Coronary artery (tissue), 2 donors: ENCODE measurements at regions not wholly inside any gene's neighbourhood (a gene's known extent, or its start where the extent isn't known, plus 50 kb on each side); places are given as distances from the start of the nearest gene placed in this dataset.
"Not testable (repeated sequence)": the region's sequence is repeated elsewhere in the genome, so short reads cannot be mapped to it uniquely, and the experiment has no call there.

ENCODE experiments used
- DNase-seq: peaks from one replicate; pipeline ENCODE4 v3.0.0-alpha.2; 2017; ENCODE audit warnings: low spot score
- H3K27ac ChIP-seq, 2 donors: fragments of 200-600 bp; sonication (generic); one replicate each; pipeline ENCODE4 v1.5.1; 2016 to 2019
- H3K4me3 ChIP-seq: fragments of 200-600 bp; sonication (generic); 2 replicates; pipeline ENCODE4 v1.5.1; 2016; ENCODE audit warnings: mild to moderate bottlenecking, moderate library complexity
- TF ChIP-seq, protein P1 (sequence below): fragments of 200-600 bp; sonication (generic); IDR thresholded peaks from one replicate; pipeline ENCODE4 v1.5.1; 2019; ENCODE audit warnings: antibody characterized with exemption

DNA sequence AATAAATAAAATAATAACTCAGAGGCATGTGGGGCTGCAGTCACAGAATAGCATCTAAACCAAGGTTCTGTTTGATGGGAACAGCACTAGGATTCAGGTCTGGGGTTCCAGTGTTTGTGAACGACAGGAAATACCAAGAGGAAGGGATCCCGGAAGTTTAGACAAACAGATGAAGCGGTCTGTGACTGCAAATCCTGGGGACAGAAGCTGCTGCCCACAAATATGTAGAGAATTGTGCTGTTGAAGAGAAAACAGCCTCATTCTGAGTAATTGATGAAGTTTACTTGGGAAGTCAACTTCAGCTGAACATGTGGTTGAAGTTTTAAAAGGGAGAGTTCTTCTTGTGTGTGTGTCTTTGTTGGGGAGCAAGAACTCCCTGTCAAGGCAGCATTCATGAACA lies 98.4 kb upstream of the TBX5 start:
- H3K4me3 ChIP-seq: no peak overlapping the region
- no peak for DNase-seq
- TF ChIP-seq, protein P1, sequence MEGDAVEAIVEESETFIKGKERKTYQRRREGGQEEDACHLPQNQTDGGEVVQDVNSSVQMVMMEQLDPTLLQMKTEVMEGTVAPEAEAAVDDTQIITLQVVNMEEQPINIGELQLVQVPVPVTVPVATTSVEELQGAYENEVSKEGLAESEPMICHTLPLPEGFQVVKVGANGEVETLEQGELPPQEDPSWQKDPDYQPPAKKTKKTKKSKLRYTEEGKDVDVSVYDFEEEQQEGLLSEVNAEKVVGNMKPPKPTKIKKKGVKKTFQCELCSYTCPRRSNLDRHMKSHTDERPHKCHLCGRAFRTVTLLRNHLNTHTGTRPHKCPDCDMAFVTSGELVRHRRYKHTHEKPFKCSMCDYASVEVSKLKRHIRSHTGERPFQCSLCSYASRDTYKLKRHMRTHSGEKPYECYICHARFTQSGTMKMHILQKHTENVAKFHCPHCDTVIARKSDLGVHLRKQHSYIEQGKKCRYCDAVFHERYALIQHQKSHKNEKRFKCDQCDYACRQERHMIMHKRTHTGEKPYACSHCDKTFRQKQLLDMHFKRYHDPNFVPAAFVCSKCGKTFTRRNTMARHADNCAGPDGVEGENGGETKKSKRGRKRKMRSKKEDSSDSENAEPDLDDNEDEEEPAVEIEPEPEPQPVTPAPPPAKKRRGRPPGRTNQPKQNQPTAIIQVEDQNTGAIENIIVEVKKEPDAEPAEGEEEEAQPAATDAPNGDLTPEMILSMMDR: no peak
- no peak overlapping the region for H3K27ac ChIP-seq

DNA sequence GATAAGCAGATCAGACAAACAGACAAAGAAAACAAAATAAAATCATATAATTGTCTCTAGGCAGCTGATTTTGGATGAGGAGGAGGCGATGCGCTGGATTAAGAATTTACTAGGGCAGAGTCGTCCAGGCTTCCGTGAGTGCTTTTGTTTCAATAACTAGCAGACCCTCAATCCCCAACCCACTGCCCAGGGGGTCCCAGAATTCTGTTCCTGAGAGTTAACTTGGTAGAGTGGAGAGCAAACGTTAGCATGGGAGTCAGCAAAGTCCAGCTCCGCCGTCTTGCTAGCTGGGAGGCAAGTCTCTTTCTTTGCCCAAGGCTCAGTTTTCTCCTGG lies 95.5 kb upstream of the TBX5 start:
- no peak overlapping the region for H3K4me3 ChIP-seq
- H3K27ac ChIP-seq: no peak overlapping the region
- no peak for DNase-seq
- TF ChIP-seq, protein P1: no peak

DNA sequence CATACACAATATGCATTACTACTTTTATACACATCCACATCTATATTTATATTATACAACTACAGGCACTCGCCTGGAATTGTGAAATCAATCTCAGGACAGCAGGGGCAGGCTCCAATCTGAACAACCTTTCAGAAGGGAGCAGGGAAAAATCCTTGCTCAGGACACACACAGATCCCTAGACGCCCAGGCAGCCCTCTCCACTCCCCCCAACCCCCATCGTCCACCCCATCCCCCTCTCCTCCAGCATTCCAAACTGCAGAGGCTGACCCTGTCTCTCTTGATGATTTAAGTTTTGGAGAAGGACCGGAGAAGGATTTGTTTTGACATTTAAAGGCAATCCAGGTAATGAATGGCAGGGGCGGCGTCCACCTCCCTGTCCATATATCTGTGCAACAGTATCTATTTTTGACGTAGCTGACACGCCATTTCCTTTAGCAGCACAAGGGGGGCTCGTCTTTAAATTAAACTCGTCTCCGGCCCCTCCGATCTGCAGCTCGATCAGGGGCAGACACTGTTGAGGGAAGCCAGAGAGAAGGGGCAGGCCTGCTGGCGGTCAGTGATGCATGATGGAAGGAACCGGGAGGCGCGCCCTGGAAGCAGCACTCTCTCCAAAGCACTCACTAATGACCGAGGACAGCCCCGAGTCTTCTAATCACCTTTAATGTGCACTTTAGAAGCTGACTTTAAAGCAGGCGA lies 95.0 kb upstream of the TBX5 start:
- no peak overlapping the region for H3K4me3 ChIP-seq
- DNase-seq: no peak
- TF ChIP-seq, protein P1: no peak

DNA sequence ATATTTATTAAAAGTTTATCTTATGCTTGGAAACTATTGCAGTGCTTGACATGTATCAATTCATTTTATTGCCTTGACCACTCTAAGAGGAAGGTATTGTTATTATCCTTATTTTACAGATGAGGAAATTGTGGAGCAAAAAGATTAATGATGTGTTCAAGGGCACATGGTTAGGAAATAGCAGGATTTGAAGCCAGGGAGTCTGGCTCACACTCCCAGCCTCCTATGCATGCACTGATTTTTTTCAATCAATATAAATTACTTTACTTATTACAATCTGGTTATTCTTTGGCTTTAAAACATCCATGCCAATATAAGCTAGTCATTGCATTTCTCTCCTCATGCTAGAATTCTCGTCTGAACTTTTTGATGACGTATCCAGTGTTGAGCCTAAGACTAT lies 94.2 kb upstream of the TBX5 start:
- TF ChIP-seq, protein P1: no peak
- no peak overlapping the region for H3K27ac ChIP-seq
- H3K4me3 ChIP-seq: no peak overlapping the region
- no peak for DNase-seq

More for the DNA sequence above, 95.0 kb upstream of the TBX5 start:
- H3K27ac ChIP-seq: no peak overlapping the region

DNA sequence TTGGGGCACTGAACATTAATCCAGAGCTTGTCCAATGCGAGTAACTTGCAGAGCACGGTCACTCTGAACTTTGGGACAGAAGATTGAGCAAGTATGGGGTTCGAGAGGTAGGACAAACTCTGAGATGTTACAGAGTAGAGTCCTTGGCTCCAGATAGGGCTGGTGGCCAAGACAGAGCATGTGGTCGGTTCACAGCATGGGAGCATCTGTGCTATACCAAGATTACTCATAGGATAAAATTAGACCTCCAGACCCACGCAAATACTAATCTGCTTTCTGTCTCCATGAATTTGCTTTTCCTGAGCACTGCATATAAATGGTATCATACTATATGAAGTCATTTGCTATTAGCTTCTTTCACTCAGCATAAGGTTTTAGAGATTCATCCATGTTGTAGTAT lies 93.4 kb upstream of the TBX5 start:
- no peak overlapping the region for H3K4me3 ChIP-seq
- no peak for DNase-seq
- no peak overlapping the region for H3K27ac ChIP-seq
- TF ChIP-seq, protein P1: no peak

DNA sequence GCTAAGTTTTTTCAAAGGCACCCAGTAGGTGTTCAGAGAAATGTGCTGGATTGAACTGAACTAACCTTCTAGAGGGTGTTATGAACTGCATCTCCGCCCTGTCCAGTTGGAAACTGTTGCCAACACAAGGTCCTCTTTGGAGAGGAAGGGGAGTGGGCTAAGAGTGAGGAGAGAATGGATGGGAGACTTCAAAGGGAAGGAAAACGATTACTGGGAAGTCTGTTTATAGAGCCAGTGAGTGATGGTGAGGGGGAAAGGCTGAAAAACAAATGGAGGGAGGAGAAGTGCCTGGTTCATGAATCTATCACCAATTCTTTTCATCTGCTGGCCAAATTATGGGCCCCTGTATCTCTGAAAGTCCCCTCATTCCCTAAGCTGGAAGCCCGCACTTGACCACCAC lies 86.0 kb upstream of the TBX5 start:
- H3K27ac ChIP-seq: no peak overlapping the region
- TF ChIP-seq, protein P1: no peak
- H3K4me3 ChIP-seq: no peak overlapping the region
- no peak for DNase-seq

DNA sequence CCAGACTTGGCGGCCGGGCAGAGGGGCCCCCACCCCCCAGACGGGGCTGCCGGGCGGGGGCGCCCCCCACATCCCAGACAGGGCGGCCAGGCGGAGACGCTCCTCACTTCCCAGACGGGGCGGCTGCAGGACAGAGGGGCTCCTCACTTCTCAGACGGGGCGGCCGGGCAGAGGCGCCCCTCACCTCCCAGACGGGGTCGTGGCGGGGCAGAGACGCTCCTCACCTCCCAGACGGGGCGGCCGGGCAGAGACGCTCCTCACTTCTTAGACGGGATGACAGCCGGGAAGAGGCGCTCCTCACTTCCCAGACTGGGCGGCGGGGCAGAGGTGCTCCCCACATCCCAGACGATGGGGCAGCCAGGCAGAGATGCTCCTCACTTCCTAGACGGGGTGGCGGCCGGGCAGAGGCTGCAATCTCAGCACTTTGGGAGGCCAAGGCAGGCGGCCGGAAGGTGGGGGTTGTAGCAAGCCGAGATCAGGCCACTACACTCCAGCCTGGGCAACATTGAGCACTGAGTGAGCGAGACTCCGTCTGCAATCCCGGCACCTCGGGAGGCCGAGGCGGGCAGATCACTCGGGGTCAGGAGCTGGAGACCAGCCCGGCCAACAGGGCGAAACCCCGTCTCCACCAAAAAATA lies 79.0 kb upstream of the TBX5 start:
- H3K4me3 ChIP-seq, DNase-seq, H3K27ac ChIP-seq: not testable (repeated sequence)
